ENCODE measurements at regions not wholly inside any gene's neighbourhood (a gene's known extent, or its start where the extent isn't known, plus 50 kb on each side); places are given as distances from the start of the nearest gene placed in this dataset.
A peak's percentile ranks its signal among the peaks of the same experiment; 100 is the strongest.
"Not testable (repeated sequence)": the region's sequence is repeated elsewhere in the genome, so short reads cannot be mapped to it uniquely, and the experiment has no call there.

GRCh38 chr11:121886005-121886734 lies 229.8 kb downstream of the BLID start:
- Mint-ChIP-seq H3K4me1 (no peaks in the 10 kb centered on the region), H3K36me3 (no peaks in the 10 kb centered on the region), H3K27ac (no peak overlapping the region), H3K9me3 (peaks cover 0 to 2% (median 0%) of the 10 kb centered on the region in 7 donors), H3K4me3 (no peak overlapping the region), H3K27me3 (peaks cover 0 to 21% (median 0%) of the 10 kb centered on the region in 3 donors)
- DNase-seq (no peak), ATAC-seq (ENCODE audit: low read depth in 2 of 2) (no peak)

DNA sequence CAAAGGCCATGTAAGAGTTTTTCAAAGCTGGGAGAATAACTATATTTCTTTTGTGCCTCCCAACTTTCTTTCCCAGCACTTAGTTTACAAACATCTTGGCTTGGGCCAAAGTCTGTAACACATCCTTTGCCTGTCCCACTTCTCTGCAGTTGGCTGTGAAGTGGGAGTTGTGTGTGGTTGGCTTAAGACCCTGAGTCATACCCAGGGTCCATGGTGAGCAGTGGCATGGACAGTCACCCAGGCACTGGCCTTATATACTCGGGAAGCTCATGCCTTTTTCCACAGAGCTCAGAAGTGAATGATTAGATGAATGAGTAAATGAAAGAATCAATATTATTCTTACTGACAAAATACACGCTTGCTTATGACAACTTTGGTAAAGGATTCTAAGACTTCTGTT lies 231.4 kb downstream of the BLID start:
- no peak for ATAC-seq (ENCODE audit: low read depth in 2 of 2)
- peaks cover 0 to 2% (median 0%) of the 10 kb centered on the region in 7 donors for H3K9me3 Mint-ChIP-seq
- no peaks in the 10 kb centered on the region for H3K4me1 Mint-ChIP-seq
- no peak overlapping the region for H3K27ac Mint-ChIP-seq
- H3K27me3 Mint-ChIP-seq, result peaks cover 0 to 23% (median 0%) of the 10 kb centered on the region in 3 donors
- H3K4me3 Mint-ChIP-seq, result no peak overlapping the region
- DNase-seq, result no peak
- H3K36me3 Mint-ChIP-seq, result no peaks in the 10 kb centered on the region

DNA sequence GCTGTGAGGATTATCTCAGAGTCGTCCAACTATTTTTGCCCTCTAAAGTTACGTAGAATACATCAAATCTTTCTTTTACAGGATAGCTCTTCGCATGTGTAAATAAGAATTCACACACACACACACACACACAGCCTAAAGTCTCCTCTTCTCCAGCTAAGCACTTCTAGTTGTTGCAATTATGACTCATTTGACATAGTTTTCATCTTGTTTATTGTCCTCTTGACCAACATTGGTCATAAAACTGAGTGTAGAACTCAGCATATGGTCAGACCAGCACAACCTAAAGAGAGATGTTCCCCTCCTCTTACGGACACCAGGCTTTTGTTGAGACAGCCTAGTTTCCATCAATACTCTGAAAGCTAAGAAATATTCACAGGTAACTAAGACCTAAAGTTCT lies 234.2 kb downstream of the BLID start:
- Mint-ChIP-seq H3K36me3 (no peaks in the 10 kb centered on the region), H3K27ac (no peak overlapping the region), H3K4me3 (no peak overlapping the region), H3K4me1 (no peaks in the 10 kb centered on the region), H3K9me3 (peaks cover 0 to 4% (median 0%) of the 10 kb centered on the region in 7 donors), H3K27me3 (peaks cover 0 to 29% (median 2%) of the 10 kb centered on the region in 3 donors)
- no peak for DNase-seq
- ATAC-seq (ENCODE audit: low read depth in 2 of 2), result no peak

- DNase-seq (no peak), ATAC-seq (ENCODE audit: low read depth in 2 of 2) (no peak)
- Mint-ChIP-seq H3K27me3 (peaks cover 0 to 15% (median 11%) of the 10 kb centered on the region in 3 donors), H3K9me3 (peaks cover 0 to 4% (median 0%) of the 10 kb centered on the region in 7 donors), H3K36me3 (no peaks in the 10 kb centered on the region), H3K4me3 (no peak overlapping the region), H3K27ac (no peak overlapping the region), H3K4me1 (no peaks in the 10 kb centered on the region)
These were observed 238.9 kb downstream of the BLID start for GRCh38 chr11:121877152-121877551.

DNA sequence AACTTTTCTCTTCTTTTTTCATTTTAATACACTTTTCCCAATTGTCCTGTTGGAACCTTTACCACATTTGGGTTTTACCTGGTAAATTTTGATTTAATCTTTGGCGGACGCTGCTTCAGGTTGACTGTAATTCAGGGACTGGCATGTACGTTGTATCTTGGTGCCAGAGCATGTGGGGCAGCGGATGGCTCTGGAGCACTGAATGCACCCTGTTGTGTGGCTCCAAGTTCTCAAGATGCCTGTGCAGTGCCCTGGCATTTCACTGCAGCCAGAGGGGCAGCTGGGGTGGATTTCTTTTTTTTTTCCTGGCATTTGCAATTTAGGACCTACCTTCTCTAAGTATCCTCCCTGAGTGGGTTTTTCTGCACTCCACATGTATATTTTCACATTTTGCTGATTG lies 242.2 kb downstream of the BLID start:
- Mint-ChIP-seq H3K36me3 (no peaks in the 10 kb centered on the region), H3K4me1 (no peaks in the 10 kb centered on the region), H3K27me3 (peaks cover 0 to 18% (median 10%) of the 10 kb centered on the region in 3 donors), H3K27ac (no peak overlapping the region), H3K4me3 (no peak overlapping the region), H3K9me3 (peaks cover 0 to 3% (median 0%) of the 10 kb centered on the region in 7 donors)
- ATAC-seq (ENCODE audit: low read depth in 2 of 2), result no peak
- no peak for DNase-seq

DNA sequence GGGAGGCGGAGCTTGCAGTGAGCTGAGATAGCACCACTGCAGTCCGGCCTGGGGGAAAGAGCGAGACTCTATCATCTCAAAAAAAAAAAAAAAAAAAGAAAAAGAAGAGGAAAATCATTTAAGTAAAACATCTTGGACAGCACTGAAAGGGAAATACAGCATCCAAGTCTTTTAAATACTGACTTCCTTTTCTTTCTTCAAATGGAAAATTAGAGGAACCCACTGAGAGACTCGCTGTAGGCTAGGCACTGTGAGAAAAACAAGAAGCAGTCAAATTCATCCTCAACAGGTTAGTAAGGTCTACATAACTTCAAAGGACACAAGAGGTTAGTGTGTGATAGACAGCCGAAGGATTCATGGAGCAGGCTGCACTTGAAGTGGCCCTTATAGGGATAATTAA lies 243.7 kb downstream of the BLID start:
- DNase-seq, result no peak
- no peak for ATAC-seq (ENCODE audit: low read depth in 2 of 2)
- Mint-ChIP-seq H3K4me1 (no peaks in the 10 kb centered on the region), H3K9me3 (peaks cover 0 to 3% (median 0%) of the 10 kb centered on the region in 7 donors), H3K27me3 (peaks cover 0 to 18% (median 4%) of the 10 kb centered on the region in 3 donors), H3K4me3 (no peak overlapping the region), H3K36me3 (no peaks in the 10 kb centered on the region), H3K27ac (no peak overlapping the region)

GRCh38 chr11:121870206-121871045 lies 245.6 kb downstream of the BLID start:
- Mint-ChIP-seq H3K27ac (no peak overlapping the region), H3K36me3 (no peaks in the 10 kb centered on the region), H3K4me3 (no peak overlapping the region), H3K27me3 (peaks cover 0 to 12% (median 4%) of the 10 kb centered on the region in 3 donors), H3K9me3 (peaks cover 0 to 3% (median 0%) of the 10 kb centered on the region in 7 donors), H3K4me1 (no peaks in the 10 kb centered on the region)
- DNase-seq, result no peak
- no peak for ATAC-seq (ENCODE audit: low read depth in 2 of 2)

GRCh38 chr11:121869478-121869877 lies 246.5 kb downstream of the BLID start:
- peak overlapping the region in 2 of 6 donors; percentile 15 to 53 for H3K27ac Mint-ChIP-seq
- peaks cover 0 to 12% (median 4%) of the 10 kb centered on the region in 3 donors for H3K27me3 Mint-ChIP-seq
- H3K4me3 Mint-ChIP-seq, result peak overlapping the region in 1 of 8 donors; percentile 52
- DNase-seq (no peak), ATAC-seq (ENCODE audit: low read depth in 2 of 2) (no peak)
- peaks cover 0 to 4% (median 0%) of the 10 kb centered on the region in 7 donors for H3K9me3 Mint-ChIP-seq
- no peaks in the 10 kb centered on the region for H3K36me3 Mint-ChIP-seq
- H3K4me1 Mint-ChIP-seq, result no peaks in the 10 kb centered on the region

DNA sequence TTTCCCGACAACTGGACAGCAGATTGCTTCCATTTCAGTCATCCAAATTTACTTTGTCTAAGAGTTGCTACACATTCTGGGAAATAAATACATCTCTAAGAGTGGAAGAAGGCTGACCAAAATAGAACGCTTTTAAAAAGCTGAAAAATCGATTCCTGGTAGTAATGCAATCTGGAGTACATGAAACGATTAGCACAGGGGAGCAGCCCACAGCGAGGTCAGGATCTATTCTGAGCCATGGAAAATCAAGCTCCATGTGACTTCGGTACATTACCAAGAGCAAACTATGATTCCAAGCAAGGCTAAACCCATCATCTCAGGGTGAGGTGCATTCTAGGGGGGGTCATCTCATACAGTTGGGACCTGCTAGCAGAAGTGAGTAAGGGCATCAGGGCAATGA lies 249.3 kb downstream of the BLID start:
- Mint-ChIP-seq H3K4me3 (no peak overlapping the region), H3K36me3 (peaks cover 0 to 1% of the 10 kb centered on the region in 2 donors), H3K9me3 (peaks cover 3 to 14% (median 8%) of the 10 kb centered on the region in 7 donors), H3K27ac (no peak overlapping the region), H3K27me3 (peaks cover 0 to 5% (median 4%) of the 10 kb centered on the region in 3 donors), H3K4me1 (no peaks in the 10 kb centered on the region)
- no peak for DNase-seq
- no peak for ATAC-seq (ENCODE audit: low read depth in 2 of 2)

GRCh38 chr11:121864660-121865059 lies 251.4 kb downstream of the BLID start:
- Mint-ChIP-seq H3K36me3 (peaks cover 0 to 4% of the 10 kb centered on the region in 2 donors), H3K27ac (no peak overlapping the region), H3K9me3 (peaks cover 5 to 19% (median 11%) of the 10 kb centered on the region in 7 donors), H3K4me1 (no peaks in the 10 kb centered on the region), H3K27me3 (peaks cover 0 to 4% (median 0%) of the 10 kb centered on the region in 3 donors), H3K4me3 (peak overlapping the region in 1 of 8 donors; percentile 56)
- DNase-seq (no peak), ATAC-seq (ENCODE audit: low read depth in 2 of 2) (no peak)

DNA sequence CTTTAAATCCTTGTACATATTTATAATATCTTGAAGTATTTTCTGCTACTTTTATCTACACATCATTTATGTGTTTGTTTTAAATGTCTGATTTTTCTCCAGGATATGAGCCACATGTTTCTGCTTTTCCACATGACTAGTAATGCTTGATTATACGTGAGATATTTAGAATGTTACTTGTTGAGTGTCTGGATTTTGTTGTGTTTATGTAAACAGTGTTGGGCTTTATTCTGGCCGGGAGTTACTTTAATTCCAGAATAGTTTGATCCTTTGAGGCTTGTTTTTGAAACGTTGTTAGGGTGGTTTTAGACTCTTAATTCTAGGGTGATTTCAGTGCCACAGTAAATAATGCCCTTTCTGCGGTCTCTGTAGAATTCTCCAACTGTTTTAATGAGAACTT lies 252.9 kb downstream of the BLID start:
- DNase-seq (no peak), ATAC-seq (ENCODE audit: low read depth in 2 of 2) (no peak)
- Mint-ChIP-seq H3K27ac (no peak overlapping the region), H3K4me3 (no peak overlapping the region), H3K4me1 (no peaks in the 10 kb centered on the region), H3K27me3 (no peaks in the 10 kb centered on the region), H3K9me3 (peaks cover 5 to 19% (median 11%) of the 10 kb centered on the region in 7 donors), H3K36me3 (peaks cover 0 to 4% of the 10 kb centered on the region in 2 donors)

DNA sequence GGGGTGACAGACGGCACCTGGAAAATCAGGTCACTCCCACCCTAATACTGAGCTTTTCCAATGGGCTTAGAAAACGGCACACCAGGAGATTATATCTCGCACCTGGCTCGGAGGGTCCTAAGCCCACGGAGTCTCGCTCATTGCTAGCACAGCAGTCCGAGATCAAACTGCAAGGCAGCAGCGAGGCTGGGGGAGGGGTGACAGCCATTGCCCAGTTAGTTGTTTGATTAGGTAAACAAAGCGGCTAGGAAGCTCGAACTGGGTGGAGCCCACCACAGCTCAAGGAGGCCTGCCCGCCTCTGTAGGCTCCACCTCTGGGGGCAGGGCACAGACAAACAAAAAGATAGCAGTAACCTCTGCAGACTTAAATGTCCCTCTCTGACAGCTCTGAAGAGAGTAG lies 260.9 kb downstream of the BLID start:
- DNase-seq; H3K4me1 Mint-ChIP-seq; ATAC-seq (ENCODE audit: low read depth in 2 of 2); H3K36me3 Mint-ChIP-seq; H3K4me3 Mint-ChIP-seq; H3K27me3 Mint-ChIP-seq; H3K27ac Mint-ChIP-seq: not testable (repeated sequence)
- H3K9me3 Mint-ChIP-seq, result peaks cover 0 to 28% (median 11%) of the 10 kb centered on the region in 7 donors

- no peaks in the 10 kb centered on the region for H3K4me1 Mint-ChIP-seq
- no peak for ATAC-seq (ENCODE audit: low read depth in 2 of 2)
- H3K36me3 Mint-ChIP-seq, result peaks cover 0 to 1% of the 10 kb centered on the region in 2 donors
- peaks cover 0 to 4% (median 2%) of the 10 kb centered on the region in 7 donors for H3K9me3 Mint-ChIP-seq
- H3K4me3 Mint-ChIP-seq, result no peak overlapping the region
- H3K27ac Mint-ChIP-seq, result no peak overlapping the region
- peaks cover 0 to 2% (median 0%) of the 10 kb centered on the region in 3 donors for H3K27me3 Mint-ChIP-seq
- no peak for DNase-seq
These were observed 272.0 kb downstream of the BLID start for GRCh38 chr11:121844016-121844415.

DNA sequence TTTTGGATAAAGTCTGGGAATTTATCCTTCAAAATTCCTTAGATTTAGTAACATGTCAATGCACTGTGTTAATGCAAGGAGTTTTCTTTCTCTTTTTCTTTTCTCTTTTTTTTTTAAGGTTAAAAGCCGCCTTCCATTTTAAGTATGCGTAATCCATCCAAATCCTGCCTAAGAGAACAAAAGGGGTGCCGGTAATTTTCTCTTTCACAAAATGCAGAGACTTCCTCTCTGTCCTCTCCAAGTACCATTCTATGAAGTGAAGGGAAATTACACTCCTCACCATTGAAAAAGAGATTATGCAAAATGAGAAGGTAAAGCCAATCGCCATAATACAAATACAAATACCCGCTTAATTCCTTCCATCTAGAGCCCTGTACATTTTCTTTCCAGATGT lies 273.8 kb downstream of the BLID start:
- Mint-ChIP-seq H3K9me3 (peaks cover 0 to 8% (median 4%) of the 10 kb centered on the region in 7 donors), H3K27ac (no peak overlapping the region), H3K27me3 (no peaks in the 10 kb centered on the region)

More for the DNA sequence above, 273.8 kb downstream of the BLID start:
- Mint-ChIP-seq H3K4me3 (no peak overlapping the region), H3K36me3 (no peaks in the 10 kb centered on the region), H3K4me1 (no peaks in the 10 kb centered on the region)
- DNase-seq (no peak), ATAC-seq (ENCODE audit: low read depth in 2 of 2) (no peak)

All from naive B cell (primary cell).